HG02623 (cell line): ENCODE measurements at regions not wholly inside any gene's neighbourhood (a gene's known extent, or its start where the extent isn't known, plus 50 kb on each side); places are given as distances from the start of the nearest gene placed in this dataset.
"Not testable (repeated sequence)": the region's sequence is repeated elsewhere in the genome, so short reads cannot be mapped to it uniquely, and the experiment has no call there.

Experiments used
- ATAC-seq: cut with Tn5 transposase; IDR thresholded peaks from one replicate; pipeline ENCODE4 v1.9.1; 2021; ENCODE audit warnings: moderate library complexity; ENCODE audit not compliant: unreplicated experiment

- ATAC-seq, result no peak
Measured at GRCh38 chr4:75287738-75288517, 226.3 kb downstream of the RCHY1 start.

- no peak for ATAC-seq
Measured at GRCh38 chr4:75285837-75286236, 228.4 kb downstream of the RCHY1 start.

- no peak for ATAC-seq
Measured at GRCh38 chr4:75284831-75285230, 229.4 kb downstream of the RCHY1 start.

- ATAC-seq, result not testable (repeated sequence)
Measured at GRCh38 chr4:75280461-75280860, 233.7 kb downstream of the RCHY1 start.

- no peak for ATAC-seq
Measured at GRCh38 chr4:75259306-75259705, 254.9 kb downstream of the RCHY1 start.

GRCh38 chr4:75255261-75255660 lies 258.9 kb downstream of the RCHY1 start:
- ATAC-seq, result no peak

GRCh38 chr4:75254745-75255144 lies 259.5 kb downstream of the RCHY1 start:
- ATAC-seq, result no peak

- ATAC-seq, result not testable (repeated sequence)
Measured at GRCh38 chr4:75253094-75253493, 261.1 kb downstream of the RCHY1 start.

- ATAC-seq, result peak; percentile 81
Measured at GRCh38 chr4:75251547-75251946, 262.7 kb downstream of the RCHY1 start.

- no peak for ATAC-seq
Measured at GRCh38 chr4:75249739-75250138, 264.5 kb downstream of the RCHY1 start.

GRCh38 chr4:75248770-75249407 lies 265.3 kb downstream of the RCHY1 start:
- no peak for ATAC-seq

- no peak for ATAC-seq
Measured at GRCh38 chr4:75244325-75244724, 269.9 kb downstream of the RCHY1 start.

- ATAC-seq, result no peak
Measured at GRCh38 chr4:75243570-75243969, 270.6 kb downstream of the RCHY1 start.

GRCh38 chr4:75235359-75235951 lies 278.7 kb downstream of the RCHY1 start:
- ATAC-seq, result peak; percentile 97

- ATAC-seq, result no peak
Measured at GRCh38 chr4:75232546-75232945, 281.7 kb downstream of the RCHY1 start.

GRCh38 chr4:75229806-75230570 lies 284.2 kb downstream of the RCHY1 start:
- peak; percentile 78 for ATAC-seq

GRCh38 chr4:75213480-75213879 lies 280.6 kb downstream of the PARM1 start:
- no peak for ATAC-seq

- no peak for ATAC-seq
Measured at GRCh38 chr4:75211422-75211821, 278.5 kb downstream of the PARM1 start.

GRCh38 chr4:75207902-75208301 lies 275.0 kb downstream of the PARM1 start:
- no peak for ATAC-seq

GRCh38 chr4:75195111-75195510 lies 262.2 kb downstream of the PARM1 start:
- ATAC-seq, result no peak

GRCh38 chr4:75194180-75194579 lies 261.3 kb downstream of the PARM1 start:
- ATAC-seq, result no peak
